SU-DHL-6 (cell line): ENCODE measurements at regions not wholly inside any gene's neighbourhood (a gene's known extent, or its start where the extent isn't known, plus 50 kb on each side); places are given as distances from the start of the nearest gene placed in this dataset.
"Not testable (repeated sequence)": the region's sequence is repeated elsewhere in the genome, so short reads cannot be mapped to it uniquely, and the experiment has no call there.

Experiments used
- H2AFZ ChIP-seq: fragments of 200-600 bp; sonication (generic); 2 replicates; pipeline ENCODE4 v1.6.1; 2014; ENCODE audit warnings: low read depth, mild to moderate bottlenecking, moderate library complexity, mixed read lengths, antibody characterized with exemption, low read length; ENCODE audit not compliant: severe bottlenecking
- H3F3A ChIP-seq: fragments of 200-600 bp; shearing (Covaris generic); 2 replicates; pipeline ENCODE4 v1.6.0; 2016; ENCODE audit warnings: antibody characterized with exemption, mild to moderate bottlenecking; ENCODE audit not compliant: insufficient read depth
- H3K27ac ChIP-seq: fragments of 200-600 bp; sonication (generic); 2 replicates; pipeline ENCODE4 v1.5.1; 2016; ENCODE audit warnings: low read depth, mild to moderate bottlenecking, low read length, moderate library complexity, mixed read lengths
- H3K27me3 ChIP-seq: fragments of 200-600 bp; sonication (generic), shearing (Covaris generic); 2 replicates; pipeline ENCODE4 v1.6.0; 2014; ENCODE audit warnings: mild to moderate bottlenecking, low read length
- H3K36me3 ChIP-seq: fragments of 200-600 bp; sonication (generic); 2 replicates; pipeline ENCODE4 v1.6.1; 2014; ENCODE audit warnings: mild to moderate bottlenecking, low read length, mixed read lengths
- H3K4me2 ChIP-seq: fragments of 300-600, 200-600 bp; shearing (Covaris generic), sonication (generic); 2 replicates; pipeline ENCODE4 v1.6.0; 2014; ENCODE audit warnings: low read length, low read depth, mild to moderate bottlenecking; ENCODE audit not compliant: poor library complexity, severe bottlenecking
- H3K4me3 ChIP-seq: fragments of 200-600 bp; sonication (generic); 2 replicates; pipeline ENCODE4 v1.5.1; 2014; ENCODE audit warnings: antibody characterized with exemption, low read length, mild to moderate bottlenecking, mixed read lengths; ENCODE audit not compliant: insufficient read depth, poor library complexity, severe bottlenecking
- H3K79me2 ChIP-seq: fragments of 200-600 bp; sonication (generic); 2 replicates; pipeline ENCODE4 v1.6.1; 2014; ENCODE audit warnings: mild to moderate bottlenecking, low read length, moderate library complexity; ENCODE audit not compliant: insufficient read depth
- H3K9ac ChIP-seq: fragments of 200-600 bp; sonication (generic); 2 replicates; pipeline ENCODE4 v1.7.0; 2014; ENCODE audit warnings: mild to moderate bottlenecking, low read length
- H3K9me2 ChIP-seq: fragments of 200-600 bp; sonication (generic); replicated peaks from 2 replicates; pipeline ENCODE4 v1.6.1; 2014; ENCODE audit warnings: low read length; ENCODE audit not compliant: insufficient read depth
- H3K9me3 ChIP-seq: fragments of 200-600 bp; sonication (generic); 2 replicates; pipeline ENCODE4 v1.6.1; 2014; ENCODE audit warnings: low read length, mixed read lengths; ENCODE audit not compliant: insufficient read depth
- H4K20me1 ChIP-seq: fragments of 200-600 bp; sonication (generic); 2 replicates; pipeline ENCODE4 v1.6.1; 2014; ENCODE audit warnings: low read depth, mild to moderate bottlenecking, antibody characterized with exemption, low read length, moderate library complexity, mixed read lengths
- EZH2phosphoT487 ChIP-seq: fragments of 200-600 bp; sonication (generic), shearing (Covaris generic); conservative IDR thresholded peaks from 2 replicates; pipeline ENCODE4 v1.6.1; 2018; ENCODE audit warnings: mild to moderate bottlenecking, antibody characterized with exemption, low read length, moderate library complexity, mixed read lengths
- TF ChIP-seq, protein P1 (sequence below): fragments of 200-600 bp; sonication (generic); IDR thresholded peaks from one replicate; pipeline ENCODE4 v1.5.1; 2017; ENCODE audit warnings: antibody characterized with exemption, mild to moderate bottlenecking, low read length, moderate library complexity; ENCODE audit not compliant: insufficient read depth, poor library complexity, severe bottlenecking

DNA sequence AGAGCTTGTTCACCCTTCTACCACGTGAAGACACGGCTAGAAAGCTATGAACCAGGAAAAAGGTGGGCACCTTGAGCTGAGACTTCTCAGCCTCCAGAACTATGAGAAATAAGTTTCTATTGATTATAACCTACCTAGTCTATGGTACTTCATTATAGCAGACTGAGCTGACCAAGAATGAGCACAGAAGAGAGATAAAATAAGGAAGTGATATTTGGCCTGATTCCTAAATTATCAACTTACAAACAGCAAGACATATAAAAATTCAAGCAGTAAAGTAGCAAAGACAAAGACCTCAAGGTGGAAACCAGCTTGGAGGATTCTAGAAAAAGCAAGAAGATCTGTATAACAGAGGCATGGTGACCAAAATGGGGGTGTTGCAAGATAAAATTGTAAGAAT lies 63.9 kb upstream of the OSTN start:
- no peaks in the 10 kb centered on the region for H3K27me3 ChIP-seq
- no peak overlapping the region for H2AFZ ChIP-seq
- H3K4me3 ChIP-seq = no peak overlapping the region
- H3K4me2 ChIP-seq = no peak overlapping the region
- H3K9me2 ChIP-seq = no peaks in the 10 kb centered on the region
- no peak overlapping the region for H3K27ac ChIP-seq
- no peak overlapping the region for H3K9ac ChIP-seq
- H4K20me1 ChIP-seq = no peaks in the 10 kb centered on the region
- H3F3A ChIP-seq = no peaks in the 10 kb centered on the region
- H3K9me3 ChIP-seq = no peaks in the 10 kb centered on the region
- H3K36me3 ChIP-seq = no peaks in the 10 kb centered on the region
- TF ChIP-seq, protein P1, sequence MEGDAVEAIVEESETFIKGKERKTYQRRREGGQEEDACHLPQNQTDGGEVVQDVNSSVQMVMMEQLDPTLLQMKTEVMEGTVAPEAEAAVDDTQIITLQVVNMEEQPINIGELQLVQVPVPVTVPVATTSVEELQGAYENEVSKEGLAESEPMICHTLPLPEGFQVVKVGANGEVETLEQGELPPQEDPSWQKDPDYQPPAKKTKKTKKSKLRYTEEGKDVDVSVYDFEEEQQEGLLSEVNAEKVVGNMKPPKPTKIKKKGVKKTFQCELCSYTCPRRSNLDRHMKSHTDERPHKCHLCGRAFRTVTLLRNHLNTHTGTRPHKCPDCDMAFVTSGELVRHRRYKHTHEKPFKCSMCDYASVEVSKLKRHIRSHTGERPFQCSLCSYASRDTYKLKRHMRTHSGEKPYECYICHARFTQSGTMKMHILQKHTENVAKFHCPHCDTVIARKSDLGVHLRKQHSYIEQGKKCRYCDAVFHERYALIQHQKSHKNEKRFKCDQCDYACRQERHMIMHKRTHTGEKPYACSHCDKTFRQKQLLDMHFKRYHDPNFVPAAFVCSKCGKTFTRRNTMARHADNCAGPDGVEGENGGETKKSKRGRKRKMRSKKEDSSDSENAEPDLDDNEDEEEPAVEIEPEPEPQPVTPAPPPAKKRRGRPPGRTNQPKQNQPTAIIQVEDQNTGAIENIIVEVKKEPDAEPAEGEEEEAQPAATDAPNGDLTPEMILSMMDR = no peak
- no peak for TF ChIP-seq EZH2phosphoT487
- no peaks in the 10 kb centered on the region for H3K79me2 ChIP-seq

DNA sequence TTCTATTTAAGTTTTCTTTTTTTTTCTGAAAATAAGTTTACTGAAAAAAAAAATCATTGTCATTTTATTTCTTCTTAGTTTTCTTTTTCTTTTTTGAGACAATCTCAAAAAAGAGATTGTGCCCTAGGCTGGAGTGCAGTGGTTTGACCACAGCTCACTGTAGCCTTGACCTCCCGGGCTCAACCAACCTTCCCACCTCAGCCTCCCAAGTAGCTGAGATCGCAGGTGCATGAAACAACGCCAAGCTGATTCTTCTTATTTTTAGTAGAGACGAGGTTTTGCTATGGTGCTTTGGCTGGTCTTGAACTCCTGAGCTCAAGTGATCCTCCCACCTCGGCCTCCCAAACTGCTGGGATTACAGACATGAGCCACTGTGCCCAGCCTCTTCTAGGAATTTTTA lies 65.7 kb upstream of the OSTN start:
- Histone ChIP-seq H3K27ac (no peak overlapping the region), H3K4me2 (no peak overlapping the region), H3K36me3 (no peaks in the 10 kb centered on the region), H3F3A (no peaks in the 10 kb centered on the region), H3K4me3 (no peak overlapping the region), H3K9ac (no peak overlapping the region), H3K9me3 (no peaks in the 10 kb centered on the region), H3K9me2 (no peaks in the 10 kb centered on the region), H4K20me1 (no peaks in the 10 kb centered on the region), H2AFZ (no peak overlapping the region), H3K79me2 (no peaks in the 10 kb centered on the region), H3K27me3 (no peaks in the 10 kb centered on the region)
- TF ChIP-seq, protein P1 = no peak

DNA sequence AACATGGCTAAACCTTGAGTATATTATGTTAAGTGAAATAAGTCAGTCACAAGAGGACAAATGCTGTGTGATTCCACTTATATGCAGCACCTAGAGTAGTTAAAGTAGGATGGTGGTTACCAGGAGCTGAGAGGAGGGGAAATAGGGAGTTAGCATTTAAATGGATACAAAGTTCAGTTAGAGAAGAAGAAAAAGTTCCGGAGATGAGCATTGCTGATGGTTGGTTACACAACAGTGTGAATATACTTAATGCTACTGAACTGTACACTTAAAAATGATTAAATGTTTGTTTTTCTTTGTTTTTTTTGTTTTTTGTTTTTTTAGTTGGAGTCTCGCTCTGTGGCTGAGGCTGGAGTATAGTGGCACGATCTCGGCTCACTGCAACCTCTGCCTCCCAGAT lies 67.7 kb upstream of the OSTN start:
- TF ChIP-seq EZH2phosphoT487 = no peak
- TF ChIP-seq, protein P1 = no peak
- H3K4me3 ChIP-seq = no peak overlapping the region

DNA sequence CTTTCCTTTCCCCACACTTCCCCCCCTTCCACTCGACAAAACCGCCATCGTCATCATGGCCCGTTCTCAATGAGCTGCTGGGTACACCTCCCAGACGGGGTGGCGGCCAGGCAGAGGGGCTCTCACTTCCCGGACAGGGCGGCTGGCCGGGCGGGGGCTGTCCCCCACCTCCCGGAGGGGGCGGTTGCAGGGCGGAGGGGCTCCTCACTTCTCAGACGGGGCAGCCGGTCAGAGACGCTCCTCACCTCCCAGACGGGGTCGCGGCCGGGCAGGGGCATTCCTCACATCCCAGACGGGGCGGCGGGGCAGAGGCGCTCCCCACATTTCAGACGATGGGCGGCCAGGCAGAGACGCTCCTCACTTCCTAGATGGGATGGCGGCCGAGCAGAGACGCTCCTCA lies 74.2 kb upstream of the OSTN start:
- H3K79me2 ChIP-seq, H3K4me3 ChIP-seq, H3K9me2 ChIP-seq, H3K27ac ChIP-seq, H3F3A ChIP-seq, H3K4me2 ChIP-seq, H4K20me1 ChIP-seq, H3K27me3 ChIP-seq, H3K9me3 ChIP-seq, H2AFZ ChIP-seq, H3K36me3 ChIP-seq, H3K9ac ChIP-seq: not testable (repeated sequence)

More for the DNA sequence above, 67.7 kb upstream of the OSTN start:
- Histone ChIP-seq H3K4me2 (no peak overlapping the region), H2AFZ (no peak overlapping the region), H3K9ac (no peak overlapping the region), H3K79me2 (no peaks in the 10 kb centered on the region), H3K36me3 (no peaks in the 10 kb centered on the region), H3K27ac (no peak overlapping the region), H4K20me1 (no peaks in the 10 kb centered on the region), H3K27me3 (no peaks in the 10 kb centered on the region), H3K9me3 (no peaks in the 10 kb centered on the region), H3F3A (no peaks in the 10 kb centered on the region), H3K9me2 (no peaks in the 10 kb centered on the region)
